Smooth muscle cell (in vitro differentiated cells): ENCODE measurements at regions not wholly inside any gene's neighbourhood (a gene's known extent, or its start where the extent isn't known, plus 50 kb on each side); places are given as distances from the start of the nearest gene placed in this dataset.

Experiments
- DNase-seq: peaks from one replicate; lab custom pipeline; 2025; ENCODE audit not compliant: unreplicated experiment; lab: John Stamatoyannopoulos, UW
- H2AFZ ChIP-seq: fragments of 200-600 bp; sonication (generic); 2 replicates; pipeline ENCODE4 v1.6.0; 2016; ENCODE audit warnings: antibody characterized with exemption, low read depth, mild to moderate bottlenecking
- H3F3A ChIP-seq: fragments of 200-600 bp; sonication (generic); 2 replicates; pipeline ENCODE4 v1.6.0; 2017; ENCODE audit warnings: antibody characterized with exemption, low read depth
- H3K27ac ChIP-seq: fragments of 200-600 bp; sonication (generic); 2 replicates; pipeline ENCODE4 v1.5.1; 2016; ENCODE audit warnings: low read depth, mild to moderate bottlenecking
- H3K27me3 ChIP-seq: fragments of 200-600 bp; sonication (generic); 2 replicates; pipeline ENCODE4 v1.6.1; 2016; ENCODE audit warnings: low read depth, mild to moderate bottlenecking
- H3K36me3 ChIP-seq: fragments of 200-600 bp; sonication (generic); 2 replicates; pipeline ENCODE4 v1.5.1; 2016; ENCODE audit warnings: low read depth
- H3K4me1 ChIP-seq: fragments of 200-600 bp; sonication (generic); 2 replicates; pipeline ENCODE4 v1.5.1; 2016; ENCODE audit warnings: low read depth
- H3K4me2 ChIP-seq: fragments of 200-600 bp; sonication (generic); 2 replicates; pipeline ENCODE4 v1.6.0; 2016; ENCODE audit warnings: mild to moderate bottlenecking
- H3K4me3 ChIP-seq: fragments of 200-600 bp; sonication (generic); 2 replicates; pipeline ENCODE4 v1.5.1; 2016; ENCODE audit warnings: mild to moderate bottlenecking
- H3K79me2 ChIP-seq: fragments of 200-600 bp; sonication (generic); 2 replicates; pipeline ENCODE4 v1.6.0; 2016; ENCODE audit warnings: low read depth, mild to moderate bottlenecking
- H3K9ac ChIP-seq: fragments of 200-600 bp; sonication (generic); 2 replicates; pipeline ENCODE4 v1.6.0; 2016; ENCODE audit warnings: low read depth
- H3K9me3 ChIP-seq: fragments of 200-600 bp; sonication (generic); replicated peaks from 2 replicates; pipeline ENCODE4 v1.5.1; 2016; ENCODE audit warnings: low read depth
- H4K20me1 ChIP-seq: fragments of 200-600 bp; sonication (generic); 2 replicates; pipeline ENCODE4 v1.6.0; 2016; ENCODE audit warnings: low read depth
- WGBS: methylation state at CpG from one replicate; pipeline ENCODE4 v1.1.7; 2016; ENCODE audit warnings: low lambda C conversion rate; 5-methylcytosine and 5-hydroxymethylcytosine counted together
- TF ChIP-seq, protein P1 (sequence below): fragments of 200-600 bp; sonication (generic); IDR thresholded peaks from 2 replicates; pipeline ENCODE4 v1.5.1; 2017; ENCODE audit warnings: borderline replicate concordance, mild to moderate bottlenecking, antibody characterized with exemption; ENCODE audit not compliant: insufficient read depth, poor library complexity, severe bottlenecking

DNA sequence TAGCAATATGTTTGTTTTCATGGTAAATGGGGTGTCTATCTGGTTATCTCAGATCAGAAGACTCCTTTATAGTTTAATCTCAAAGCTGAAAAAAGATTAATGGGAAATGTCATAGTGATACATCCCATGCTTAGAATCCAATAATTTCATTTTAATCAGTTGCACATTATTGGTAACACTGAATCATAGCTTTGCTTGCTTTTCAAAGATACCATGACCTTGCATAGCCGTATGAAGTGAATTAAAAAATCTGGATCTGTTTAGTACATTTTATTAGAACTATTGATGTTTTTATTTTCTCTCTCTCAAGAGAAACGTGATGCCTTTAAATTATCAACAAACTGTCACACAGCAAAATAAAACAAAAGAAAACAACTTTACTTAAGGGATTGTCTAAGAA, 506.7 kb upstream of the SGO1 start:
- no peak overlapping the region for H3K9ac ChIP-seq
- H3F3A ChIP-seq: no peaks in the 10 kb centered on the region
- H4K20me1 ChIP-seq: no peaks in the 10 kb centered on the region
- no peak overlapping the region for H3K4me3 ChIP-seq
- no peaks in the 10 kb centered on the region for H3K36me3 ChIP-seq
- TF ChIP-seq, protein P1, sequence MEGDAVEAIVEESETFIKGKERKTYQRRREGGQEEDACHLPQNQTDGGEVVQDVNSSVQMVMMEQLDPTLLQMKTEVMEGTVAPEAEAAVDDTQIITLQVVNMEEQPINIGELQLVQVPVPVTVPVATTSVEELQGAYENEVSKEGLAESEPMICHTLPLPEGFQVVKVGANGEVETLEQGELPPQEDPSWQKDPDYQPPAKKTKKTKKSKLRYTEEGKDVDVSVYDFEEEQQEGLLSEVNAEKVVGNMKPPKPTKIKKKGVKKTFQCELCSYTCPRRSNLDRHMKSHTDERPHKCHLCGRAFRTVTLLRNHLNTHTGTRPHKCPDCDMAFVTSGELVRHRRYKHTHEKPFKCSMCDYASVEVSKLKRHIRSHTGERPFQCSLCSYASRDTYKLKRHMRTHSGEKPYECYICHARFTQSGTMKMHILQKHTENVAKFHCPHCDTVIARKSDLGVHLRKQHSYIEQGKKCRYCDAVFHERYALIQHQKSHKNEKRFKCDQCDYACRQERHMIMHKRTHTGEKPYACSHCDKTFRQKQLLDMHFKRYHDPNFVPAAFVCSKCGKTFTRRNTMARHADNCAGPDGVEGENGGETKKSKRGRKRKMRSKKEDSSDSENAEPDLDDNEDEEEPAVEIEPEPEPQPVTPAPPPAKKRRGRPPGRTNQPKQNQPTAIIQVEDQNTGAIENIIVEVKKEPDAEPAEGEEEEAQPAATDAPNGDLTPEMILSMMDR: no peak
- H3K27me3 ChIP-seq: no peaks in the 10 kb centered on the region
- no peaks in the 10 kb centered on the region for H3K9me3 ChIP-seq
- H3K79me2 ChIP-seq: no peaks in the 10 kb centered on the region
- H3K27ac ChIP-seq: no peak overlapping the region
- no peak for DNase-seq
- no peak overlapping the region for H3K4me2 ChIP-seq
- H2AFZ ChIP-seq: no peak overlapping the region
- WGBS: 81% methylated on average over 2 of the region's 2 CpGs
- H3K4me1 ChIP-seq: no peaks in the 10 kb centered on the region

DNA sequence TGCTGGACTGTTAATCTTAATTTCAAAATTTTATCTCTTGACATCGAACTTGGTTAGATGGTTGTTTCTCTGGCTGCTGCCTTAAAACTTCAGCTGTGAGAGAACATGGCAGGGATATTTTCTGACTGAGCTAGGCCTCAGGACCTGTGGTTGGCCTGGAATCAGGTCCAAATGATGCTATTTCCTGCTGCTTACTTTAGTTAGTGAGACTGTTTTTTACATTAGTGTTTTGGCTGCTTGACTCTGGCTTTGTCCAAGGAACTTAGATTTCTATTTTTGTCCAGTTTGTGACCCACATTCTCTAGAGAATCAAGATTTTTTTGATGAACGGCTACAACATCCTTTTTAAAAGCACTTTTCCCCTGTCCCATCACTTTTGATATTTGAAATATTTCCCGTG, 497.9 kb upstream of the SGO1 start:
- DNase-seq: no peak
- Histone ChIP-seq H3K27ac (no peak overlapping the region), H2AFZ (peak overlapping the region; percentile 70)

DNA sequence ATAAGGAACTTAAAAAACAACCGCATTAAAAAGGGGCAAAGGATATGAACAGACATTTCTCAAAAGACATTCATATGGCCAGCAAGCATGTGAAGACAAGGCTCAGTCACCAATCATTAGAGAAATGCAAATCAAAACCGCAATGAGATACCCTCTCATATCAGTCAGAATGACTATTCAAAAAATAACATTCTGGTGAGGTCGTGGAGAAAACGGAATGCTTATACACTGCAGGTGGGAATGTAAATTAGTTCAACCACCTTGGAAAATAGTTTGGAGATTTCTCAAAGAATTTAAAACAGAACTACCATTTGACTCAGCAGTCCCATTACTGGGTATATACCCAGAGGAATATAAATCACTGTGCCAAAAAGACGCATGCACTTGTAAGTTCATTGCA, 496.6 kb upstream of the SGO1 start:
- TF ChIP-seq, protein P1: no peak
- DNase-seq: no peak
- no peaks in the 10 kb centered on the region for H3K36me3 ChIP-seq
- H3K79me2 ChIP-seq: no peaks in the 10 kb centered on the region
- no peak overlapping the region for H2AFZ ChIP-seq
- no peaks in the 10 kb centered on the region for H3F3A ChIP-seq
- no peaks in the 10 kb centered on the region for H3K9me3 ChIP-seq
- WGBS: 68% methylated on average over 5 of the region's 5 CpGs
- no peaks in the 10 kb centered on the region for H4K20me1 ChIP-seq
- H3K27ac ChIP-seq: no peak overlapping the region
- no peaks in the 10 kb centered on the region for H3K27me3 ChIP-seq
- no peaks in the 10 kb centered on the region for H3K4me1 ChIP-seq
- no peak overlapping the region for H3K4me3 ChIP-seq
- H3K4me2 ChIP-seq: no peak overlapping the region
- H3K9ac ChIP-seq: no peak overlapping the region

More for the DNA sequence above, 497.9 kb upstream of the SGO1 start:
- H3K9me3 ChIP-seq: no peaks in the 10 kb centered on the region
- TF ChIP-seq, protein P1: no peak
- H3F3A ChIP-seq: no peaks in the 10 kb centered on the region
- H4K20me1 ChIP-seq: no peaks in the 10 kb centered on the region
- H3K36me3 ChIP-seq: no peaks in the 10 kb centered on the region
- H3K4me1 ChIP-seq: no peaks in the 10 kb centered on the region
- no peaks in the 10 kb centered on the region for H3K79me2 ChIP-seq
- no peak overlapping the region for H3K4me2 ChIP-seq
- 84% methylated on average over 3 of the region's 3 CpGs for WGBS
- H3K9ac ChIP-seq: no peak overlapping the region
- no peaks in the 10 kb centered on the region for H3K27me3 ChIP-seq
- no peak overlapping the region for H3K4me3 ChIP-seq

DNA sequence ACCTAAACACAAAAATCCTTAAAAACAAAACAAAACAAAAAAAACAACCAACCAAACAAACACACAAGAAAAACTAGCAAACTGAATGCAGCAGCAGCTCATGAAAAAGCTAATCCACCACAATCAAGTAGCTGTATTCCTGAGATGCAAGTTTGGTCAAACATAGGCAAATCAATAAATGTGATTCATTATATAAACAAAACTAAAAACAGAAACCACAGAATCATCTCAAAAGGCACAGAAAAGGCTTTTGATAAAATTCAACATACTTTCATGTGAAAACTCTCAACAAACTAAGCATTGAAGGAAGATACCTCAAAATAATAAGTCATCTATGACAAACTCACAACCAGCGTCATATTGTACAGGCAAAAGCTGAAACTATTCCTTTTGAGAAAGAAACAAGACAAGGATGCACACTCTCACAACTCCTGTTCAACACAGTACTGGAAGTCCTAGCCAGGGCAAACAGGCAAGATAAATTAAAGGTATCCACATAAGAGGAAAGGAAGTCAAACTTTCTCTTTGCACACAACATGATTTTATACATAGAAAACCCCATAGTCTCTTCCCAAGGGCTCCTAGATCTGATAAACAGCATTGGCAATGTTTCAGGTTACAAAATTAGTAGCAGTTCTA, 495.1 kb upstream of the SGO1 start:
- Histone ChIP-seq H3K4me1 (no peaks in the 10 kb centered on the region), H3K27ac (no peak overlapping the region), H3K27me3 (no peaks in the 10 kb centered on the region), H4K20me1 (no peaks in the 10 kb centered on the region), H3K9ac (no peak overlapping the region), H3K79me2 (no peaks in the 10 kb centered on the region), H3K4me3 (no peak overlapping the region), H3K9me3 (no peaks in the 10 kb centered on the region), H3F3A (no peaks in the 10 kb centered on the region), H3K36me3 (no peaks in the 10 kb centered on the region), H2AFZ (no peak overlapping the region), H3K4me2 (no peak overlapping the region)
- TF ChIP-seq, protein P1: no peak
- WGBS: 93% methylated on average over 1 of the region's 1 CpG
- no peak for DNase-seq
